ENCODE measurements at regions not wholly inside any gene's neighbourhood (a gene's known extent, or its start where the extent isn't known, plus 50 kb on each side); places are given as distances from the start of the nearest gene placed in this dataset.

DNA sequence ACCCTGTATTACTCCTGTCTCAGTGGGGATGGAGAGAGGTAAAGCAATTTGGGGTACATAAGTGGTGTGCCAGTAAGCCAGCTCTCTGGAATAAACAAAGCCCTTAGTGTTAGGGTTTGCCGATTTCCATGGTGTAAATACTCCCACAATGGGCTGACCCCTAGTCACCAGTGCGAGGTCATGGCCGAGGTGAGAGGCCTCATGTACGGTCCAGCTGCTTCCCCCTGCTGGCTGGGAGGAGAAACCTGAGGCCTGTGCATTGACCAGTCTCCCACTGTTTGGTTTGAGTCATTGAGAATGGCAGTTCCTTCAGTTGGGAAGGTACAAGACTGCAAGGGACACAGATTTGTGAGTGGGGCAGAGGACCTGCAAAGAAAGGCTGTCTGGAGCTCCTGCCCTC lies 382.0 kb downstream of the CDH26 start:
- H3K4me2 ChIP-seq (ENCODE audit: low read depth, low read length, poor library complexity, severe bottlenecking) = no peak overlapping the region
- H3K4me3 ChIP-seq (ENCODE audit: insufficient read depth, low read length, poor library complexity, severe bottlenecking) = no peak overlapping the region
- H4K20me1 ChIP-seq (ENCODE audit: low read depth, low read length) = no peaks in the 10 kb centered on the region
- H3K9me3 ChIP-seq (ENCODE audit: insufficient read depth, low read length) = no peaks in the 10 kb centered on the region
- H2AFZ ChIP-seq (ENCODE audit: low read depth, low read length, severe bottlenecking) = no peak overlapping the region
- H3K36me3 ChIP-seq (ENCODE audit: low read length) = no peaks in the 10 kb centered on the region
- H3F3A ChIP-seq (ENCODE audit: insufficient read depth) = no peaks in the 10 kb centered on the region
- H3K27me3 ChIP-seq (ENCODE audit: low read length) = no peaks in the 10 kb centered on the region
- H3K79me2 ChIP-seq (ENCODE audit: insufficient read depth, low read length) = no peaks in the 10 kb centered on the region
- TF ChIP-seq, protein P1, sequence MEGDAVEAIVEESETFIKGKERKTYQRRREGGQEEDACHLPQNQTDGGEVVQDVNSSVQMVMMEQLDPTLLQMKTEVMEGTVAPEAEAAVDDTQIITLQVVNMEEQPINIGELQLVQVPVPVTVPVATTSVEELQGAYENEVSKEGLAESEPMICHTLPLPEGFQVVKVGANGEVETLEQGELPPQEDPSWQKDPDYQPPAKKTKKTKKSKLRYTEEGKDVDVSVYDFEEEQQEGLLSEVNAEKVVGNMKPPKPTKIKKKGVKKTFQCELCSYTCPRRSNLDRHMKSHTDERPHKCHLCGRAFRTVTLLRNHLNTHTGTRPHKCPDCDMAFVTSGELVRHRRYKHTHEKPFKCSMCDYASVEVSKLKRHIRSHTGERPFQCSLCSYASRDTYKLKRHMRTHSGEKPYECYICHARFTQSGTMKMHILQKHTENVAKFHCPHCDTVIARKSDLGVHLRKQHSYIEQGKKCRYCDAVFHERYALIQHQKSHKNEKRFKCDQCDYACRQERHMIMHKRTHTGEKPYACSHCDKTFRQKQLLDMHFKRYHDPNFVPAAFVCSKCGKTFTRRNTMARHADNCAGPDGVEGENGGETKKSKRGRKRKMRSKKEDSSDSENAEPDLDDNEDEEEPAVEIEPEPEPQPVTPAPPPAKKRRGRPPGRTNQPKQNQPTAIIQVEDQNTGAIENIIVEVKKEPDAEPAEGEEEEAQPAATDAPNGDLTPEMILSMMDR (IDR thresholded peaks at IDR 0.05; ENCODE audit: insufficient read depth, low read length, poor library complexity, severe bottlenecking) = no peak
- no peak for TF ChIP-seq EZH2phosphoT487 (conservative IDR thresholded peaks at IDR 0.05; ENCODE audit: low read length)
- no peak overlapping the region for H3K9ac ChIP-seq (ENCODE audit: low read length)
- no peak overlapping the region for H3K27ac ChIP-seq (ENCODE audit: low read depth, low read length)
- no peaks in the 10 kb centered on the region for H3K9me2 ChIP-seq (replicated peaks; ENCODE audit: insufficient read depth, low read length)

GRCh38 chr20:60341062-60341461 lies 382.8 kb downstream of the CDH26 start:
- no peaks in the 10 kb centered on the region for H3K9me2 ChIP-seq (replicated peaks; ENCODE audit: insufficient read depth, low read length)
- H3K9ac ChIP-seq (ENCODE audit: low read length) = no peak overlapping the region
- H3K4me2 ChIP-seq (ENCODE audit: low read depth, low read length, poor library complexity, severe bottlenecking) = no peak overlapping the region
- H3K79me2 ChIP-seq (ENCODE audit: insufficient read depth, low read length) = no peaks in the 10 kb centered on the region
- H3K36me3 ChIP-seq (ENCODE audit: low read length) = no peaks in the 10 kb centered on the region
- H3K27me3 ChIP-seq (ENCODE audit: low read length) = no peaks in the 10 kb centered on the region
- H4K20me1 ChIP-seq (ENCODE audit: low read depth, low read length) = no peaks in the 10 kb centered on the region
- H3K4me3 ChIP-seq (ENCODE audit: insufficient read depth, low read length, poor library complexity, severe bottlenecking) = no peak overlapping the region
- H3K9me3 ChIP-seq (ENCODE audit: insufficient read depth, low read length) = no peaks in the 10 kb centered on the region
- no peaks in the 10 kb centered on the region for H3F3A ChIP-seq (ENCODE audit: insufficient read depth)
- H3K27ac ChIP-seq (ENCODE audit: low read depth, low read length) = no peak overlapping the region
- no peak for TF ChIP-seq EZH2phosphoT487 (conservative IDR thresholded peaks at IDR 0.05; ENCODE audit: low read length)
- TF ChIP-seq, protein P1 (IDR thresholded peaks at IDR 0.05; ENCODE audit: insufficient read depth, low read length, poor library complexity, severe bottlenecking) = no peak
- H2AFZ ChIP-seq (ENCODE audit: low read depth, low read length, severe bottlenecking) = no peak overlapping the region

- Histone ChIP-seq H3K27ac (ENCODE audit: low read depth, low read length) (no peak overlapping the region), H4K20me1 (ENCODE audit: low read depth, low read length) (no peaks in the 10 kb centered on the region), H3K9ac (ENCODE audit: low read length) (no peak overlapping the region), H3K4me2 (ENCODE audit: low read depth, low read length, poor library complexity, severe bottlenecking) (no peak overlapping the region), H3K9me3 (ENCODE audit: insufficient read depth, low read length) (no peaks in the 10 kb centered on the region), H3F3A (ENCODE audit: insufficient read depth) (no peaks in the 10 kb centered on the region), H3K36me3 (ENCODE audit: low read length) (no peaks in the 10 kb centered on the region), H2AFZ (ENCODE audit: low read depth, low read length, severe bottlenecking) (no peak overlapping the region), H3K79me2 (ENCODE audit: insufficient read depth, low read length) (no peaks in the 10 kb centered on the region), H3K4me3 (ENCODE audit: insufficient read depth, low read length, poor library complexity, severe bottlenecking) (no peak overlapping the region), H3K27me3 (ENCODE audit: low read length) (no peaks in the 10 kb centered on the region), H3K9me2 (replicated peaks; ENCODE audit: insufficient read depth, low read length) (no peaks in the 10 kb centered on the region)
- TF ChIP-seq, protein P1 (IDR thresholded peaks at IDR 0.05; ENCODE audit: insufficient read depth, low read length, poor library complexity, severe bottlenecking) = no peak
- no peak for TF ChIP-seq EZH2phosphoT487 (conservative IDR thresholded peaks at IDR 0.05; ENCODE audit: low read length)
Measured at GRCh38 chr20:60345106-60345505, 386.9 kb downstream of the CDH26 start.
